Activated CD8-positive, alpha-beta memory T cell treated with anti-CD3 and anti-CD28 coated beads, Interleukin-2, amount 50 U/mL, for 1 hour (primary cell): ENCODE measurements at regions not wholly inside any gene's neighbourhood (a gene's known extent, or its start where the extent isn't known, plus 50 kb on each side); places are given as distances from the start of the nearest gene placed in this dataset.

Experiments used
- DNase-seq: peaks from one replicate; pipeline ENCODE4 v3.0.0-alpha.2; 2020; ENCODE audit errors: extremely low read depth

GRCh38 chr3:67288466-67289106 is 290.5 kb downstream of the KBTBD8 start:
- DNase-seq = no peak

GRCh38 chr3:67289626-67290025 is 291.5 kb downstream of the KBTBD8 start:
- DNase-seq = no peak

- no peak for DNase-seq
Measured at GRCh38 chr3:67290438-67290837, 292.3 kb downstream of the KBTBD8 start.

- no peak for DNase-seq
Measured at GRCh38 chr3:67291287-67292252, 293.5 kb downstream of the KBTBD8 start.

- no peak for DNase-seq
Measured at GRCh38 chr3:67292356-67293121, 294.4 kb downstream of the KBTBD8 start.

GRCh38 chr3:67294341-67294740 is 296.2 kb downstream of the KBTBD8 start:
- DNase-seq = no peak

GRCh38 chr3:67296039-67296892 is 298.2 kb downstream of the KBTBD8 start:
- DNase-seq = no peak

GRCh38 chr3:67297715-67298475 is 299.8 kb downstream of the KBTBD8 start:
- no peak for DNase-seq

- no peak for DNase-seq
Measured at GRCh38 chr3:67301556-67301955, 303.4 kb downstream of the KBTBD8 start.

- DNase-seq = no peak
Measured at GRCh38 chr3:67302489-67302888, 304.4 kb downstream of the KBTBD8 start.

GRCh38 chr3:67305160-67305559 is 307.1 kb downstream of the KBTBD8 start:
- no peak for DNase-seq

- no peak for DNase-seq
Measured at GRCh38 chr3:67305922-67306321, 307.8 kb downstream of the KBTBD8 start.

- DNase-seq = no peak
Measured at GRCh38 chr3:67311440-67311839, 313.3 kb downstream of the KBTBD8 start.

GRCh38 chr3:67312155-67312554 is 314.0 kb downstream of the KBTBD8 start:
- DNase-seq = no peak

- DNase-seq = no peak
Measured at GRCh38 chr3:67318162-67318561, 320.1 kb downstream of the KBTBD8 start.

GRCh38 chr3:67324554-67324953 is 326.4 kb downstream of the KBTBD8 start:
- no peak for DNase-seq
